LoVo (cell line): ENCODE measurements at regions not wholly inside any gene's neighbourhood (a gene's known extent, or its start where the extent isn't known, plus 50 kb on each side); places are given as distances from the start of the nearest gene placed in this dataset.
"Not testable (repeated sequence)": the region's sequence is repeated elsewhere in the genome, so short reads cannot be mapped to it uniquely, and the experiment has no call there.

ENCODE experiments used
- DNase-seq: peaks from one replicate; pipeline ENCODE4 v3.0.0-alpha.2; 2016; ENCODE audit warnings: low spot score

GRCh38 chr13:89214185-89214584, 1543.0 kb downstream of the SLITRK5 start:
- DNase-seq: no peak

DNA sequence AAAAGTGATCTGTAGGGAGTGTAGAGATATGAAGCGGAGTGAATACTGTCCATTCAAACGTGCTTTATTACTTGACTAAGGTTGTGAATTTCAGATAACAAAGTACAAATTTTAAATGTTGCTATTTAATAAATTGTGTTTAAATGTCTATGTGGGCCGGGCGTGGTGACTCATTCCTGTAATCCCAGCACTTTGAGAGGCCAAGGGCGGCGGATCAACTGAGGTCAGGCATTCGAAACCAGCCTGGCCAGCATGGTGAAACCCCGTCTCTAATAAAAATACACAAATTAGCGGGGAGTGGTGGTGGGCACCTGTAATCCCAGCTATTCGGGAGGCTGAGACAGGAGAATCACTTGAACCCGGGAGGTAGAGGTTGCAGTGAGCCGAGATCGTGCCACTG, 1544.1 kb downstream of the SLITRK5 start:
- DNase-seq: not testable (repeated sequence)

GRCh38 chr13:89217813-89218212, 1546.6 kb downstream of the SLITRK5 start:
- no peak for DNase-seq

GRCh38 chr13:89221557-89222158, 1550.5 kb downstream of the SLITRK5 start:
- no peak for DNase-seq

DNA sequence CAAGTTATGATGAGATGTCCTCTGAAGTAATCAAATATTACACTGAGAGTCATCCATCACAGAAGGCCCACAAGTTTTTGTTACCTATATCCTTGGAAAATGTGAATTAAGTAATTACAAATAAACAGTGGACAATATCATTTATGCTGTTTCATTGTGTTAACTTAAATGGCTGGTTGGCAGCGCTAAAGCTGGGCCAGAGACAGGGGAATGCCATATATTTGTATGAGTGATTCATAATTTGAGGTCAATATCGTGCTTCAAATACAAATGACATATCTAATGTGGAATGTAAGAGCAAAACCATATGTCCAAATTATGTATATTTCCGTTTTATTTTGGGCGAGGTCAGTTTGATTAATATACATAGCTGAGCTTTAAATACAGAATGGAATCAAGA, 1556.2 kb downstream of the SLITRK5 start:
- DNase-seq: no peak

DNA sequence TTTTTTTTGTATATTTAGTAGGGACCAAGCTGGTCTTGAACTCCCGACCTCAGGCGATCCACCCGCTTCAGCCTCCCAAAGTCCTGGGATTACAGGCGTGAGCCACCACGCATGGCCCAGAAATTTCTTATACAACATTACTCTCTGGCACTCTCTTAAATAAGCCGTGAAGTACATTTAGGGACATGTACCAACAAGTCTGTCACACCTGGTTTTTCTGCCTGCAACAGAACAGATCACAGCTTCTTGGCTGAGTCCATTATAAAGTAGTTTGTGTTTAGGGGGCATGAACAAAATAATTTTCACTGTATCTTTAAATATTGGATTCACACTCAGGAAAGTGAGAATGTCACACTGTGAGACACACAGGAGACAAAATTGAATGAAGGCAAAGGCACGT, 1567.3 kb downstream of the SLITRK5 start:
- DNase-seq: no peak

DNA sequence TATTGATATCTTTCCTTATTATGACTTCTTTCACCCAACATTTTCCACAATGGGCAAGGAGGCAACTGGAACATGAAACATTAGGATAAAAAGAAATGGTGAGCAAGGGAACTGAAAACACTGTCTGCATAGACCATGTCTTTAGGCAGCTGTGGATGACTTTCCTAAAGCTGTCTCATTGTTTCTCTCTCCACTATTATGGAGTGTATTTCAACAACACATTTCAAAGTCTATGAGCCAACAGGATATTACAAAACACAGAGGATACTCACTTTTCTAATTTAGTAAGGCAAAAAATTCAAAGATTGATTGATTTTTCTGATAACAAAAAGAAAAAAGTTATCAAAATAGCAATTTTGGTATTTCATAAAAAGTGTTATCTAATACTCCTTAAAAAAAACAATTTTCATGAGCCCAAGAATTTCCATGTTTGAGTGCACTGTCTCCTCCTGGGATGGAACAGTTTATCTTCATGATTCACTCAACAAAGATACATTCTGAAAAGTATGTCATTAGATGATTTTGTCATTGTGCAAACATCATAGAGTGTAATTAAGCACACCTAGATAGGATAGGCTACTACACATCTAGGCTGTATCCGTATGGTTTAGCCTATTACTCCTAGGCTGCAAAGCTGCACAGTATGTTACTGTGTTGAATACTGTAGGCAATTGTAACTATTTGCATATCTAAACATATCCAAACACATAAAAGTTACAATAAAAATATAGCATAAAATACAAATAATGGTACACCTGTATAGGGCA, 1568.4 kb downstream of the SLITRK5 start:
- no peak for DNase-seq

GRCh38 chr13:89255844-89256406, 1584.8 kb downstream of the SLITRK5 start:
- no peak for DNase-seq

DNA sequence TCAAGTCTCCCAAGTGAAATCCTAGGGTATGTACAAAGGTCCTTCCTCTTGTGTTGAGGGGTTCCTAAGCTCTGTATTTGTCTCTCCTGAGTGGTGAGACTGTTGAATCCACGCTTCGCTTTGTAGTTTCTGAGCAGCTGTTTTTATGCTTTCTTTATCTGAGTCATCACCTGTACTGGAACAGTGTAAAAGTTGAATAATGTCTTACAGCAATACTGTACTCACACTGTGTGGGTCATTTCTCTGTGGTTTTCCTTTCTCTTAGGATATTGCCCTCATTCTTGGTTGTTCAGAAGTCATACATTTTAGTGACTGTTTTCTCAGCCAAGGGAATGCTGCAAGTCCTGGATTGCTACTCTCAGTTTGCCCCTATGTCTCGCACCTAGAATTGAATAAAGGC, 1596.6 kb downstream of the SLITRK5 start:
- no peak for DNase-seq

GRCh38 chr13:89269737-89270136, 1598.6 kb downstream of the SLITRK5 start:
- no peak for DNase-seq

- no peak for DNase-seq
Observed at GRCh38 chr13:89270736-89271135, 1599.6 kb downstream of the SLITRK5 start.

DNA sequence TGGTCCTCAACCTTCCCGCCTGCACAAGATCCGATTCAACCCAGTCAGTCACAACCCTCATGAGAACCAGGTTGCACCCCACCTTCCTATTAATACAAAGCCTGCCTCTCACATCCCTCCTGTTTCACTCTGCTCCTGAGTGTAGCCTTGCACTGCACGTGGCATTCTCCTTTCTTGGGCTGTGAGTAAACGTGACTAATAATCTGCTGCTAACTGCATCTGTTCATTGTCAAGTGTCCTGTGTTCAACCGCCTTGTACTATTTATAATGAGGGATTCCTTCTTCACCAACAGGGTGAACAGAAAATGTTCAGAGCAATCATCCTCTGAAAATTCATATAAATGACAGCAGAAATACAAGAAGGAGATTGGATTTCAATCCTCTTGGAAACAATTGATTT, 1608.2 kb downstream of the SLITRK5 start:
- DNase-seq: no peak

- no peak for DNase-seq
Observed at GRCh38 chr13:89281331-89281730, 1610.2 kb downstream of the SLITRK5 start.

- no peak for DNase-seq
Observed at GRCh38 chr13:89282241-89282640, 1611.1 kb downstream of the SLITRK5 start.

GRCh38 chr13:89287381-89287780, 1616.2 kb downstream of the SLITRK5 start:
- no peak for DNase-seq

- no peak for DNase-seq
Observed at GRCh38 chr13:89294115-89294867, 1623.1 kb downstream of the SLITRK5 start.

DNA sequence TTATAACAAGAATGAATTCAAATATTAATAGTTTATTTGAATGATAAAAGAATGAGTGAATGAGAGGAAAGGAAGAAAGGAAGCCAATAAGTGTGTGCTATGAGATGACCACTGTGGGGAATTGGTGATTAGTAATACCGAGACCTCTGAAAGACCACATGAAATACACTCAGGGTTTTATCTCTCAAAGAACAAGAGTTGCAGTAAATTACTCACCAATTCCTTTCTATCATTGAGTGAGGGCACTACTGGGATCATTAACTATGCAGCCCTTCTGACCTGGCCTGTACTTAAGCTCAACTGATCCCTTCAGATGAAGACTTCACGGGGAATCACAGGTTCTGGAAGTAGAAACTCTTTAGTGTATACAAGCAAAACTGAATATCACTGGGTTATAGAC, 1636.1 kb downstream of the SLITRK5 start:
- DNase-seq: no peak

DNA sequence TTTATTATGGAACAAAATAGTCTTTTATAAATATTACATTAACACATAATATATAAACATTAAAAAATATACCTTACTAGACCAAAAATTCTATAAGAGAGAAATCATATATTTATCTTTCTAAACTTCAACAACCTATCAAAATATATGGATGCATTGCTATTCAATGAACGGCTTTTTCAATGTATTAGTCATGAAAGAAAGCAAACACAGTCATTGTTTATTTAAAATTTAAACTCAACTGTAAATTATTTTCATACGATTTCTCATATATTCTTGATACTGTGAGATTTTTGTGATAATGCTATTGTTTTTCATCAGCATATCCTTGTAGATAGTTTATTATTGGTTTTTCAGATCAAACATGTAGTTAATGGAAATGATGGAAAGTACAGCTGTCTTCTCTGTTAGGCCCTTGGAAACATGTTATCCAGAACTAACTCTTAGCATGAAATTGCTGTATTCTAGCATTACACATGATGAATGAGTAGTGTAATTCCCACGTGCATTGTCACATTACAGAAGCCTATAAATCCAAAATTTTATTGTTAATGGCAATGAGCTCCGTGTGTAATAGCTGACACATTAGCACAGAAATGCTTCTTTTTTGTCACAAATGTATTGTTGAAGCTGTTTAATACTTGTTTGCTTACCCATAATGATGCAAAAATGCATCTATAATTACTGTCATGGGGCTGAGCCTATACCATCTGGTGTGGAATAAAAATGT, 1639.9 kb downstream of the SLITRK5 start:
- no peak for DNase-seq

DNA sequence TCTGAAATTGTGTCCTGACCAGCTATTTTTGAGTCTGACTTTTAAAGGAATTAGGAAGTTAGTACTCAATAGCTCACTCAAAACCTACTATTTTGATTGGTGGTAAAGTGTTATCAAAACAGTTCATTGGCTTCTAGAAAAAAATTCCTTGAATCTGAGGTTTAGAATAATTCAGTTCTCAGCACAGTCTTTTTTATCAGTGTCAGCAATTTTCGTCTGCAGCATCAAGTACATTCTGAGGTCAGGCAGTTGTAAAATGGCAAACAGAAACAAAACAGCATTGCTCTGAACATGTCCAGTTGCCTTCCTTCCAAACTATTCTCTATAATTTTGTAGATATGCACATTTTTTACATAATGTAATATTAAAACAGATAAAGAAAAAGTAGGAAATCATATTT, 1644.1 kb downstream of the SLITRK5 start:
- DNase-seq: no peak

GRCh38 chr13:89322466-89322865, 1651.3 kb downstream of the SLITRK5 start:
- DNase-seq: no peak

- no peak for DNase-seq
Observed at GRCh38 chr13:89324582-89324981, 1653.4 kb downstream of the SLITRK5 start.

GRCh38 chr13:89343165-89343564, 1672.0 kb downstream of the SLITRK5 start:
- no peak for DNase-seq
